Peyer's patch (tissue), 4 donors: ENCODE measurements at regions not wholly inside any gene's neighbourhood (a gene's known extent, or its start where the extent isn't known, plus 50 kb on each side); places are given as distances from the start of the nearest gene placed in this dataset.

Experiments
- DNase-seq, 3 donors: peaks; one replicate each; pipeline ENCODE4 v3.0.0-alpha.2; 2017 to 2019
- H3K27ac ChIP-seq, 4 donors: fragments of 200-600 bp; sonication (generic); one replicate each; pipeline ENCODE4 v1.5.1; 2016 to 2019
- H3K27me3 ChIP-seq, 2 donors: fragments of 200-600 bp; sonication (generic); one replicate each; pipeline ENCODE4 v1.5.1; 2019
- H3K36me3 ChIP-seq, 3 donors: fragments of 200-600 bp; sonication (generic); one replicate each; pipeline ENCODE4 v1.5.1; 2016 to 2019
- H3K4me1 ChIP-seq, 4 donors: fragments of 200-600 bp; sonication (generic); one replicate each; pipeline ENCODE4 v1.5.1; 2016 to 2019
- H3K4me3 ChIP-seq, 4 donors: fragments of 200-600 bp; sonication (generic); 1 replicate in 3 of 4; 2 replicates in 1 of 4; pipeline ENCODE4 v1.5.1; 2016 to 2019; ENCODE audit warnings: mild to moderate bottlenecking in 1 of 4
- H3K9me3 ChIP-seq, 4 donors: fragments of 200-600 bp; sonication (generic); one replicate each; pipeline ENCODE4 v1.5.1; 2016 to 2019; ENCODE audit warnings: mild to moderate bottlenecking in 1 of 4
- POLR2A ChIP-seq, 2 donors: fragments of 450-650 bp; IDR thresholded peaks; one replicate each; pipeline ENCODE4 v1.5.1; 2017; ENCODE audit warnings: antibody characterized with exemption in 2 of 2, mild to moderate bottlenecking in 2 of 2, moderate library complexity in 2 of 2
- TF ChIP-seq, protein P1 (sequence below), 6 experiments: fragments of 450-650 bp in 4 of 6; fragments of 200-600 bp in 2 of 6; sonication (generic) in 1 of 6; IDR thresholded peaks; one replicate each; pipeline ENCODE4 v1.5.1; 2017 to 2019; ENCODE audit warnings: antibody characterized with exemption in 6 of 6, mild to moderate bottlenecking in 3 of 6, moderate library complexity in 1 of 6

- no peak for DNase-seq
- Histone ChIP-seq H3K9me3 (no peaks in the 10 kb centered on the region), H3K36me3 (no peaks in the 10 kb centered on the region), H3K4me1 (no peaks in the 10 kb centered on the region), H3K4me3 (no peak overlapping the region), H3K27ac (no peak overlapping the region), H3K27me3 (no peaks in the 10 kb centered on the region)
- TF ChIP-seq, protein P1, sequence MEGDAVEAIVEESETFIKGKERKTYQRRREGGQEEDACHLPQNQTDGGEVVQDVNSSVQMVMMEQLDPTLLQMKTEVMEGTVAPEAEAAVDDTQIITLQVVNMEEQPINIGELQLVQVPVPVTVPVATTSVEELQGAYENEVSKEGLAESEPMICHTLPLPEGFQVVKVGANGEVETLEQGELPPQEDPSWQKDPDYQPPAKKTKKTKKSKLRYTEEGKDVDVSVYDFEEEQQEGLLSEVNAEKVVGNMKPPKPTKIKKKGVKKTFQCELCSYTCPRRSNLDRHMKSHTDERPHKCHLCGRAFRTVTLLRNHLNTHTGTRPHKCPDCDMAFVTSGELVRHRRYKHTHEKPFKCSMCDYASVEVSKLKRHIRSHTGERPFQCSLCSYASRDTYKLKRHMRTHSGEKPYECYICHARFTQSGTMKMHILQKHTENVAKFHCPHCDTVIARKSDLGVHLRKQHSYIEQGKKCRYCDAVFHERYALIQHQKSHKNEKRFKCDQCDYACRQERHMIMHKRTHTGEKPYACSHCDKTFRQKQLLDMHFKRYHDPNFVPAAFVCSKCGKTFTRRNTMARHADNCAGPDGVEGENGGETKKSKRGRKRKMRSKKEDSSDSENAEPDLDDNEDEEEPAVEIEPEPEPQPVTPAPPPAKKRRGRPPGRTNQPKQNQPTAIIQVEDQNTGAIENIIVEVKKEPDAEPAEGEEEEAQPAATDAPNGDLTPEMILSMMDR (IDR thresholded peaks at IDR 0.05) = no peak
- TF ChIP-seq POLR2A (IDR thresholded peaks at IDR 0.05) = no peak
Measured at GRCh38 chrX:39762266-39762841, 335.4 kb downstream of the BCOR start.

GRCh38 chrX:39764441-39764914, 333.3 kb downstream of the BCOR start:
- TF ChIP-seq POLR2A (IDR thresholded peaks at IDR 0.05) = no peak
- TF ChIP-seq, protein P1 (IDR thresholded peaks at IDR 0.05) = no peak
- no peaks in the 10 kb centered on the region for H3K9me3 ChIP-seq
- H3K4me3 ChIP-seq = no peak overlapping the region
- DNase-seq = no peak
- H3K27ac ChIP-seq = no peak overlapping the region
- H3K36me3 ChIP-seq = no peaks in the 10 kb centered on the region
- H3K4me1 ChIP-seq = no peaks in the 10 kb centered on the region
- H3K27me3 ChIP-seq = no peaks in the 10 kb centered on the region

DNA sequence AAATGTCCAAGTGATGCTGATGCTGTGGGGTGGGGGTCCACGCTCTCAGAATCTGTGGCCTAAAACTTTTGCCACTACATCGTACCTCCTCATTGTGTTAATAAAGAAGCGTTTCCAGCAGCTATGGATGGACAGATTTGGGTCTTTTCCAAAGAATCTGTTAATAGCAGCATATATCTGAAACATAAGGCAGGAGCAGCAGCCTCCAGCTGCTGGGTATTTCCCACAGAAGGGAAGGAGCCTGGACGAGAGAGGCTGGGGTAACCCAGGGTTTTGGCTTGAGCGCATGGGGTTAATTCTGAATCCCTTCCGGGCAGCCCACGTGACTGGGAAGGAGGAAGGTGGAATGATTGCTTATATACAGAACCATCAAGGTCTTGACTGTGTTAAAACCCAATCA, 332.4 kb downstream of the BCOR start:
- no peak overlapping the region for H3K27ac ChIP-seq
- no peaks in the 10 kb centered on the region for H3K27me3 ChIP-seq
- no peaks in the 10 kb centered on the region for H3K9me3 ChIP-seq
- H3K4me3 ChIP-seq = no peak overlapping the region
- no peaks in the 10 kb centered on the region for H3K4me1 ChIP-seq
- no peak for DNase-seq
- TF ChIP-seq, protein P1 (IDR thresholded peaks at IDR 0.05) = no peak
- TF ChIP-seq POLR2A (IDR thresholded peaks at IDR 0.05) = no peak
- no peaks in the 10 kb centered on the region for H3K36me3 ChIP-seq

DNA sequence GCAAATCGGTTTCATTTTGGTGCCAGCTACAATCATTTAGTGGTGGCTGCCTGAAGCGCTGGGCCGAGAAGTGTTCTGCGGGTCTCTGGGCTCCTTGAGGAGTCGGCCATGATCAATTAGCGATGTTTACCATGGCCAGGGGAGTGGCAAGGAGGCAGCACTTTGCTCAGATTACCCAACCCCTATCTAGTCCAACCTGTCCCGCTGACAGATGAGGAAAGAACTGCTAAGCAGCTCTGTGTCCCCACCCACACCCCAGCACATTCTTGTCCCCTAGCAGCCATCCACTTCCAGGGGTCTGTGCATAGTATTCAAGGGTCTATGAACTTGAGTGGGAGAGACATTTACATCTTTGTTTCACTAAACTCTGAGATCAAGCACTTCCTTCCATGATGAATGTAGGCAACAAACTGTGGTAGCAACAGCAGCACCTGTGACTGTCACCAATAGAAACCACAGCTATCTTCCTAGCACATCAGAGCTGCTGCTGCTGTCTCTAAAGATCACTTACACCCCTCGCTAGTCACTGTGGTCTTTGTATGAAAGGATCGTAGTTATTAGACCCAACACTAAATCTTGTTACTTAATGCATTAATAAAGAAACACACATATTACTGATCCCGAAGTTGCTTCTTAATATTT, 331.6 kb downstream of the BCOR start:
- Histone ChIP-seq H3K27me3 (no peaks in the 10 kb centered on the region), H3K4me3 (no peak overlapping the region), H3K36me3 (no peaks in the 10 kb centered on the region), H3K4me1 (no peaks in the 10 kb centered on the region), H3K9me3 (no peaks in the 10 kb centered on the region), H3K27ac (peak overlapping the region in 1 of 4 donors; percentile 26)
- TF ChIP-seq, protein P1 (IDR thresholded peaks at IDR 0.05) = no peak
- TF ChIP-seq POLR2A (IDR thresholded peaks at IDR 0.05) = no peak
- no peak for DNase-seq

DNA sequence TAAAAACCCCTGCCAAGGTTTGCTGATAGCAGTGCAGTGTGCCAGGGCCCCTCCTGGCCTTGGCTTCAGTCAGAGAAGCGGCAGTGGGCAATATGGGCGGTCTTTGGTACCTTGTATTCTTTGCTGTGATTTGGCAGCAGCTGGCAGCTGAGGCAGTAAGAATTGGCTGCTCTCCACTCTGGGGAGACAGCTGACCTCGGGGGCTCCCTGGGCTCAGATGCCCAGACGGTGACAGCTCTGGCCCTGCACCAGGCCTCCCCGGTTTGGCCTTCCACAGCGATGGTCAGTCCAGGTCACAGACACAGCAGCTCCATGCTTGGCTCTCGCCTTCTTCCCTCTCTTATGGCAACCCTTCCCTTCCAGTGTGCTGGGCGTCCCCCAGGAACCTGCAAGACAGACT, 330.9 kb downstream of the BCOR start:
- Histone ChIP-seq H3K27me3 (no peaks in the 10 kb centered on the region), H3K36me3 (no peaks in the 10 kb centered on the region), H3K27ac (no peak overlapping the region), H3K4me3 (no peak overlapping the region), H3K9me3 (no peaks in the 10 kb centered on the region), H3K4me1 (no peaks in the 10 kb centered on the region)
- TF ChIP-seq, protein P1 (IDR thresholded peaks at IDR 0.05) = no peak
- no peak for TF ChIP-seq POLR2A (IDR thresholded peaks at IDR 0.05)
- DNase-seq = no peak
